Body of pancreas (tissue), 4 donors: ENCODE measurements at regions not wholly inside any gene's neighbourhood (a gene's known extent, or its start where the extent isn't known, plus 50 kb on each side); places are given as distances from the start of the nearest gene placed in this dataset.

Experiments used
- ATAC-seq: fragments of 150-250 bp; one replicate; pipeline ENCODE4 v1.9.1; 2016
- DNase-seq, 4 donors: peaks; one replicate each; pipeline ENCODE4 v3.0.0-alpha.2; 2019
- H3K27ac ChIP-seq, 4 donors: fragments of 200-600 bp; sonication (generic); 1 replicate in 3 of 4; 2 replicates in 1 of 4; pipeline versions ENCODE4 v1.5.1 to v1.6.1; 2016 to 2019; ENCODE audit warnings: mild to moderate bottlenecking in 1 of 4, mixed read lengths in 1 of 4, moderate library complexity in 1 of 4
- H3K27me3 ChIP-seq, 2 donors: fragments of 200-600 bp; sonication (generic); one replicate each; pipeline ENCODE4 v1.6.0; 2016; ENCODE audit warnings: mild to moderate bottlenecking in 1 of 2
- H3K36me3 ChIP-seq, 2 donors: fragments of 200-600 bp; sonication (generic); replicated peaks in 1 of 2; 2 replicates each; pipeline ENCODE4 v1.5.1; 2016; ENCODE audit warnings: low read depth in 2 of 2; ENCODE audit not compliant: insufficient read depth in 1 of 2
- H3K4me1 ChIP-seq: fragments of 200-600 bp; sonication (generic); one replicate; pipeline ENCODE4 v1.6.0; 2016
- H3K4me3 ChIP-seq, 2 donors: fragments of 200-600 bp; sonication (generic); 1 replicate in 1 of 2; 2 replicates in 1 of 2; pipeline ENCODE4 v1.5.1; 2016 to 2019
- H3K9me3 ChIP-seq, 3 donors: fragments of 200-600 bp; sonication (generic); 1 replicate in 2 of 3; 2 replicates in 1 of 3; pipeline ENCODE4 v1.5.1; 2016
- CTCF ChIP-seq, 7 experiments: fragments of 450-650 bp in 4 of 7; fragments of 200-600 bp in 3 of 7; sonication (generic) in 3 of 7; IDR thresholded peaks; one replicate each; pipeline ENCODE4 v1.5.1; 2016 to 2019; ENCODE audit warnings: antibody characterized with exemption in 7 of 7
- POLR2A ChIP-seq, 3 donors: fragments of 450-650 bp; IDR thresholded peaks; one replicate each; pipeline ENCODE4 v1.6.1; 2016; ENCODE audit warnings: antibody characterized with exemption in 3 of 3, mild to moderate bottlenecking in 2 of 3
- WGBS, 2 donors: methylation state at CpG; one replicate each; pipeline ENCODE4 v1.1.5; 2017; 5-methylcytosine and 5-hydroxymethylcytosine counted together
- intact Hi-C: fragments of 100-400 bp; cut with DNase I; formaldehyde crosslinking; loops from one replicate; pipeline ENCODE4 v1.15.1; 2023

- Histone ChIP-seq H3K36me3 (no peaks in the 10 kb centered on the region), H3K9me3 (no peaks in the 10 kb centered on the region), H3K27me3 (no peaks in the 10 kb centered on the region), H3K27ac (no peak overlapping the region), H3K4me1 (no peaks in the 10 kb centered on the region), H3K4me3 (no peak overlapping the region)
- intact Hi-C loops: no loop called here
- WGBS, 2 donors: 90 to 91% methylated on average over 19 of the region's 19 CpGs
- ATAC-seq (no peak), DNase-seq (no peak)
- TF ChIP-seq CTCF (IDR thresholded peaks at IDR 0.05) (no peak), POLR2A (IDR thresholded peaks at IDR 0.05) (no peak)
These were observed 711.7 kb downstream of the BRD1 start for GRCh38 chr22:49116021-49116420.

- Histone ChIP-seq H3K4me3 (no peak overlapping the region), H3K4me1 (no peaks in the 10 kb centered on the region), H3K27ac (no peak overlapping the region), H3K36me3 (no peaks in the 10 kb centered on the region), H3K9me3 (no peaks in the 10 kb centered on the region), H3K27me3 (no peaks in the 10 kb centered on the region)
- ATAC-seq (no peak), DNase-seq (no peak)
- intact Hi-C loops: no loop called here
- TF ChIP-seq CTCF (IDR thresholded peaks at IDR 0.05) (no peak), POLR2A (IDR thresholded peaks at IDR 0.05) (no peak)
- WGBS, 2 donors: 78 to 86% methylated on average over 6 to 7 of the region's 7 CpGs
These were observed 712.5 kb downstream of the BRD1 start for GRCh38 chr22:49115197-49115596.

- DNase-seq: no peak
These were observed 713.9 kb downstream of the BRD1 start for GRCh38 chr22:49113758-49114157.

GRCh38 chr22:49112661-49113626 is 714.7 kb downstream of the BRD1 start:
- WGBS, 2 donors: 73 to 82% methylated on average over 14 to 16 of the region's 16 CpGs
- no peak for DNase-seq
- H3K4me1 ChIP-seq: no peaks in the 10 kb centered on the region
- intact Hi-C loops: no loop called here
- no peaks in the 10 kb centered on the region for H3K27me3 ChIP-seq
- H3K9me3 ChIP-seq: no peaks in the 10 kb centered on the region
- TF ChIP-seq CTCF (IDR thresholded peaks at IDR 0.05) (no peak), POLR2A (IDR thresholded peaks at IDR 0.05) (no peak)
- H3K27ac ChIP-seq: no peak overlapping the region
- no peaks in the 10 kb centered on the region for H3K36me3 ChIP-seq
- no peak overlapping the region for H3K4me3 ChIP-seq
- ATAC-seq: no peak

More at GRCh38 chr22:49113758-49114157, 713.9 kb downstream of the BRD1 start:
- no peaks in the 10 kb centered on the region for H3K27me3 ChIP-seq
- no peaks in the 10 kb centered on the region for H3K4me1 ChIP-seq
- H3K9me3 ChIP-seq: no peaks in the 10 kb centered on the region
- intact Hi-C loops: no loop called here
- no peak overlapping the region for H3K27ac ChIP-seq
- no peak overlapping the region for H3K4me3 ChIP-seq
- no peaks in the 10 kb centered on the region for H3K36me3 ChIP-seq
- TF ChIP-seq POLR2A (IDR thresholded peaks at IDR 0.05) (no peak), CTCF (IDR thresholded peaks at IDR 0.05) (no peak)
- 82 to 85% methylated on average over 10 to 12 of the region's 12 CpGs for WGBS, 2 donors
- no peak for ATAC-seq
